Panc1 (cell line): ENCODE measurements at regions not wholly inside any gene's neighbourhood (a gene's known extent, or its start where the extent isn't known, plus 50 kb on each side); places are given as distances from the start of the nearest gene placed in this dataset.

Experiments used
- POLR2AphosphoS5 ChIP-seq: IDR thresholded peaks from 2 replicates; pipeline ENCODE4 v1.6.1; 2012; ENCODE audit warnings: mild to moderate bottlenecking, low read depth, low read length, moderate library complexity
- SIN3A ChIP-seq: IDR thresholded peaks from 2 replicates; pipeline ENCODE4 v1.6.1; 2012; ENCODE audit warnings: low read depth, mild to moderate bottlenecking, low read length, moderate library complexity, borderline replicate concordance; ENCODE audit not compliant: insufficient read depth
- TF ChIP-seq, protein P1 (sequence below): fragments of 450-650 bp; IDR thresholded peaks from 2 replicates; pipeline ENCODE4 v1.5.1; 2017; ENCODE audit warnings: mild to moderate bottlenecking
- TF ChIP-seq, protein P2 (sequence below), 2 experiments: IDR thresholded peaks; 2 replicates each; pipeline ENCODE4 v1.6.1; 2011 to 2012; ENCODE audit warnings: low read depth in 2 of 2, control low read depth in 1 of 2, low read length in 1 of 2, mild to moderate bottlenecking in 1 of 2, moderate library complexity in 1 of 2; ENCODE audit not compliant: insufficient read depth in 1 of 2

DNA sequence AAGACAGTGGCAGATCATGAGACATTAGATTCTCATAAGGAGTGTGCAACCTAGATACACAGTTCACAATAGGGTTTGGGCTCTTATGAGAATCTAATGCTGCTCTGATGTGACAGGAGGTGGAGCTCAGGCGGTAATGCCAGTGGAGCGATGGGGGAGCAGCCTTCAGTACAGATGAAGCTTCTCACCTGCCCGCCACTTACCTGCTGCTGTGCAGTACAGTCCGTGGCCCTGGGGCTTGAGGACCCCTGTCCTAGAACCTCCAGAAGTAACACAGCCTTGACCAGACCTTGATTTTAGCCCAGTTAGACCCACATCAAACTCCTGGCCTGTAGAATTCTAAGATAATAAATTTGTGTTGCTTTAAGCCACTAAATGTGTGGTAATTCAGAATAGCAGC lies 215.1 kb upstream of the MIR17HG start:
- TF ChIP-seq, protein P1, sequence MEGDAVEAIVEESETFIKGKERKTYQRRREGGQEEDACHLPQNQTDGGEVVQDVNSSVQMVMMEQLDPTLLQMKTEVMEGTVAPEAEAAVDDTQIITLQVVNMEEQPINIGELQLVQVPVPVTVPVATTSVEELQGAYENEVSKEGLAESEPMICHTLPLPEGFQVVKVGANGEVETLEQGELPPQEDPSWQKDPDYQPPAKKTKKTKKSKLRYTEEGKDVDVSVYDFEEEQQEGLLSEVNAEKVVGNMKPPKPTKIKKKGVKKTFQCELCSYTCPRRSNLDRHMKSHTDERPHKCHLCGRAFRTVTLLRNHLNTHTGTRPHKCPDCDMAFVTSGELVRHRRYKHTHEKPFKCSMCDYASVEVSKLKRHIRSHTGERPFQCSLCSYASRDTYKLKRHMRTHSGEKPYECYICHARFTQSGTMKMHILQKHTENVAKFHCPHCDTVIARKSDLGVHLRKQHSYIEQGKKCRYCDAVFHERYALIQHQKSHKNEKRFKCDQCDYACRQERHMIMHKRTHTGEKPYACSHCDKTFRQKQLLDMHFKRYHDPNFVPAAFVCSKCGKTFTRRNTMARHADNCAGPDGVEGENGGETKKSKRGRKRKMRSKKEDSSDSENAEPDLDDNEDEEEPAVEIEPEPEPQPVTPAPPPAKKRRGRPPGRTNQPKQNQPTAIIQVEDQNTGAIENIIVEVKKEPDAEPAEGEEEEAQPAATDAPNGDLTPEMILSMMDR: no peak
- no peak for TF ChIP-seq POLR2AphosphoS5
- TF ChIP-seq, protein P2, sequence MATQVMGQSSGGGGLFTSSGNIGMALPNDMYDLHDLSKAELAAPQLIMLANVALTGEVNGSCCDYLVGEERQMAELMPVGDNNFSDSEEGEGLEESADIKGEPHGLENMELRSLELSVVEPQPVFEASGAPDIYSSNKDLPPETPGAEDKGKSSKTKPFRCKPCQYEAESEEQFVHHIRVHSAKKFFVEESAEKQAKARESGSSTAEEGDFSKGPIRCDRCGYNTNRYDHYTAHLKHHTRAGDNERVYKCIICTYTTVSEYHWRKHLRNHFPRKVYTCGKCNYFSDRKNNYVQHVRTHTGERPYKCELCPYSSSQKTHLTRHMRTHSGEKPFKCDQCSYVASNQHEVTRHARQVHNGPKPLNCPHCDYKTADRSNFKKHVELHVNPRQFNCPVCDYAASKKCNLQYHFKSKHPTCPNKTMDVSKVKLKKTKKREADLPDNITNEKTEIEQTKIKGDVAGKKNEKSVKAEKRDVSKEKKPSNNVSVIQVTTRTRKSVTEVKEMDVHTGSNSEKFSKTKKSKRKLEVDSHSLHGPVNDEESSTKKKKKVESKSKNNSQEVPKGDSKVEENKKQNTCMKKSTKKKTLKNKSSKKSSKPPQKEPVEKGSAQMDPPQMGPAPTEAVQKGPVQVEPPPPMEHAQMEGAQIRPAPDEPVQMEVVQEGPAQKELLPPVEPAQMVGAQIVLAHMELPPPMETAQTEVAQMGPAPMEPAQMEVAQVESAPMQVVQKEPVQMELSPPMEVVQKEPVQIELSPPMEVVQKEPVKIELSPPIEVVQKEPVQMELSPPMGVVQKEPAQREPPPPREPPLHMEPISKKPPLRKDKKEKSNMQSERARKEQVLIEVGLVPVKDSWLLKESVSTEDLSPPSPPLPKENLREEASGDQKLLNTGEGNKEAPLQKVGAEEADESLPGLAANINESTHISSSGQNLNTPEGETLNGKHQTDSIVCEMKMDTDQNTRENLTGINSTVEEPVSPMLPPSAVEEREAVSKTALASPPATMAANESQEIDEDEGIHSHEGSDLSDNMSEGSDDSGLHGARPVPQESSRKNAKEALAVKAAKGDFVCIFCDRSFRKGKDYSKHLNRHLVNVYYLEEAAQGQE (IDR thresholded peaks at IDR 0.05; ENCODE audit: insufficient read depth in 1 of 2, low read depth in 2 of 2, low read length in 1 of 2): no peak
- no peak for TF ChIP-seq SIN3A
